Stimulated activated CD4-positive, alpha-beta T cell treated with anti-CD3 and anti-CD28 coated beads, TNF-alpha, amount 100 ng/mL, for 4 hours (primary cell): ENCODE measurements at regions not wholly inside any gene's neighbourhood (a gene's known extent, or its start where the extent isn't known, plus 50 kb on each side); places are given as distances from the start of the nearest gene placed in this dataset.

Experiments used
- DNase-seq, 3 experiments: peaks; one replicate each; pipeline ENCODE4 v3.0.0-alpha.2; 2020; ENCODE audit warnings: low read depth in 3 of 3

DNA sequence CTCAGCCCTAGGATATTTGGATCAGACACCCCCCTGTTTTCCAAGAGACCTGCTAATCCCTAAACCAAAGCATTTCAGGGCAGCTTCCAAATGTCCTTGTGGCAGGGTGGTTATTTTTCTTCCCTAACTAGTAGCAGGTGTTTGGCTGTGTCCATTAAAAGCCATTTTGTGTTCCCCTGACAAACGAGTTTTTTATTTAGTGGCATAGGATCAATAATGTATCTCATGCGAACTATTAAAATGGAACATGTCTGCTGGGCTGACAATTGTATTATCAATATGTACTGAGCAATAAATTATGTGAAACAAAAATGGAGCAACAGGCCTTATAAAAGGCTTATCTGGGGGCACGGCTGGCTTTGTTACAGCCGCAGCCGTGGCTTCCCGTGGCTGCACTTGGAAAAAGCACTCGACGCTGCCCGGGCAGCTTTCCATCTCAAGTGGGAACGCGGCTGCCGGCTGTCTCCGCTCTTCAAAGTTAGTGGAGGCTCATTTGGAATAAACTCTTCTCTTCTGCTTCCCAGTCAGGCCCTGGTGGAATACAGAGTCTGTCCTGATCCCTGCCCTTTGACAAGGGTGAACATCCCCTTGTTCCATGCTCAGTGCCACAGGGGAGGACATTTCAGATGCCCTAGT is 554.3 kb downstream of the TYW1 start:
- DNase-seq, result no peak

- DNase-seq, result no peak
Measured at GRCh38 chr7:67552738-67553137, 556.1 kb downstream of the TYW1 start.

- DNase-seq, result no peak
Measured at GRCh38 chr7:67553378-67553777, 556.7 kb downstream of the TYW1 start.

GRCh38 chr7:67554986-67555385 is 558.4 kb downstream of the TYW1 start:
- no peak for DNase-seq

GRCh38 chr7:67564959-67565358 is 568.3 kb downstream of the TYW1 start:
- no peak for DNase-seq

DNA sequence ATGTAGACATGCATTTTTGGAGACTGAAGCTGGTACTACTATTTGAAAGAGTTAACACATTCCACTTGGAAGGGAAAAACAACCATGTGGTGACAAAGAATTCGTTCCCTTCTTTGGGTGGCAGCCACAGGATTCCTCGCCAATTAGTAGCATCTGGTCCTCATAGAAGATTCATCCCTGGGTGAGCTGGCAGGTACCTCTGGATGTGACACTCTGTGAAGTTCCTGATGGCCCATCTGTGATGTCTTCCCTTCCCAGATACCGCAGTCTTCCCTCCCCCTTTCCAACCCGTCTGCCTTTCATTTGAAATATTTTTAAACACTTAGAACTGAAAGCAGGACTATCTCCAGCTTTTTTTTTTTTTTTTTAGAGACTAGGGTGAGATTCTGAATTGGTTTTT is 569.5 kb downstream of the TYW1 start:
- no peak for DNase-seq

DNA sequence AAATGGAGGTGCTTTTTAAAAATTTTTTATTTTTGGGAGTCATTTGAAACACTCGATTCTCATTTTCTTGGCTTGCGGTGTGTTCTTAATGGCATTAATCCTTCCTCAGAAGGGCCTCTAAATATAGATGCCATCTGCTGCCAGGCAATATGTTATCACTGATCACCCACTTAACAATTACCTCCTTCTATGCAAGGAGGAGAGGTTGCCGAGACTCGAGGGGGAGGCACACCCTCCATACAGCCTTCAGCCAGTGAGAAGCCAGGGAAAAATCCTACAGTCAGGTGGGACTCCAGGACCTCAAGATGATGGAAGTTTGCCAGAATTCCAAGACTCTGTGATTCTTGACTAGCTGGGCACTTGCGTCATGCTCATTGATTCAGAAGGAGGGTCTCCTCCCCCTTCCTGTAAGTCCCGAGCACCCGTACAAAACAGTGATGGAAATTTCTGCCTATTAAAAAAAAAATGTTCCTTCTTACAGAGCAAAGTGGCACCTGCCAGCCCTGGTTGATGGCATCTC is 574.5 kb downstream of the TYW1 start:
- no peak for DNase-seq

DNA sequence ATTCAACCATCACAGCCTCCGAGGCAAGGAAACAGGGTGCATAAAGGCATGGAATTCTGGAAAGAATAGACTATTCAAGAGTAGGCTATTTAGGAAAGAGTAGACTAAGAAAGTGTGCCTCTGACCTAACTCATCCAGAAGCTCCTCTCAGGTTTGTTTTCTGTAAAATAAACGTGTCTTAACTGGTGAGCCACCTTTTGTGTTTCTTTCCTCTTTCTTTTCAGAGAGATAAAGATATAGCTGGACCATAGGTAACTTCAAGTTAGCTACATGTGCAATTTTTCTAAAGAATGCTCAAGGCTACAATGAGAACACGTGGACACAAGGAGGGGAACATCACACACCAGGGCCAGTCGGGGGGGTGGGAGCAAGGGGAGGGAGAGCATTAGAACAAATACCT is 577.0 kb downstream of the TYW1 start:
- no peak for DNase-seq

DNA sequence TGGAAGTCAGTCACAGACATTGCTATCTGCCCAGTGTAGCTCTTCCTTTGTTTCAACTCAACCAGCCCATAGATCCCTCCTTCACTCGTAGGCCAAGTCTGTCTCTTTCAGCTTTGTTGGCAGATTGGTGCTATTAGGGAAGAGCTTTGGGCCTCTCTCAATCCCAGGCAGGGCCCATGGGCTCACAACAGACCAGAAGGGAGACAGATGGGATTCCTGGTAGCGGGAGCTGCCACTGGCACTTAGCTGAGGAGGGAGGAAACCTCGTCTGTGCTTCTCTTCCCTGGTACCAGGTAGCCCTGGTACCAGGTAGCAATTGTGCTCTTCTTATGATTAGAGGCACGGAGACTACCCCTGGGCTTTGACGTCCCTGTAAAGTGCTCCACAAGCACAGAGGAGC is 592.0 kb downstream of the TYW1 start:
- no peak for DNase-seq

- DNase-seq, result no peak
Measured at GRCh38 chr7:67589183-67589582, 592.5 kb downstream of the TYW1 start.

DNA sequence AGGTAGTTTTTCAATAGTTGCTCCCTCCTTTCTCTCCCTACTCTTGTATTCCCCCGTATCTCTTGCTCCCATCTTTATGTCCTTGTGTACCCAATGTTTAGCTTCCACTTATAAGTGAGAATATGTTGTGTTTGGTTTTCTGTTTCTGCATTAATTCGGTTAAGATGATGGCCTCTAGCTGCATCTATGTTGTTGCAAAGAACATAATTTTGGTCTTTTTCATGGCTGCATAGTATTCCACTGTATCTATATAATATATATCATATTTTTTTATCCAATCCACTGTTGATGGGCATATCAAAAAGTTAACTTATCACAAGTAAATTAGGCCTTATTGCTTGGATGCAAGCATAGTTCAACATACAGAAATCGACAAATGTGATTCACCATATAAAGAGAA is 594.0 kb downstream of the TYW1 start:
- DNase-seq, result no peak

GRCh38 chr7:67593794-67594193 is 597.2 kb downstream of the TYW1 start:
- no peak for DNase-seq

DNA sequence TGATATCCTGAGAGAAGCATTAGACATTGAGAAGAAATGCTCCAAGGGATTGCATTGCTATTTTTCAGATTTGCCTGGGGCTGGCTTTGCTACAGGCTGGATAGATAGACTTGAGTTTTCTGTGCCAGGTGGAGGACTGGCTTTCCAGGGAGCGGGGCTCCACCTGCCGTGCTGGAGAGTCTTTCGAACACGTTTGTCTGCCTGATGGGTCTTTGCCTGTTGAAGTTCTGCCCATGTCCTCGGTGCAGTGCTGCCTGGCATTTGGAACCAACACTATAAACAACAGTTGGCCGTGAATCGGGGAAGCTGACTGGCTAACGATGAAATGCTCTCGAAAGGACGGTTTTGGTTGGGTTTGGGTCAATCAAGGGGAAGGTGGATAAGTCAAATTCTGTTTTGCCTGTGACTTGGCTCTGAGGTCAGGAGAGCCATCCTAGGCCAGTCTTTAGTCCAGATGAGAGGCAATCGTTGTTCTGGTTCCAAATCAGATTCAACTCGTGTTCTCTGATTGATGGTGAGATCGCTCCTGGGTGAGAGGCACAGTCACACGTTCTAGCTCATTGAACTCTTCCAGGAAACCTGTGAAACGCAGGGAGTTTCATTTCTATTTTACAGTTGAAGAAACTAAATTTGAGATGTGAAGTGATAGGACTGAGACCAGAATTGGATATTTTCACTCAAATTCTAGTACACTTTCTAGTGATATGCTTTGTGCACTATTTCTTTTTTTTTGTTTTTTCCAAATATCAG is 599.0 kb downstream of the TYW1 start:
- no peak for DNase-seq

DNA sequence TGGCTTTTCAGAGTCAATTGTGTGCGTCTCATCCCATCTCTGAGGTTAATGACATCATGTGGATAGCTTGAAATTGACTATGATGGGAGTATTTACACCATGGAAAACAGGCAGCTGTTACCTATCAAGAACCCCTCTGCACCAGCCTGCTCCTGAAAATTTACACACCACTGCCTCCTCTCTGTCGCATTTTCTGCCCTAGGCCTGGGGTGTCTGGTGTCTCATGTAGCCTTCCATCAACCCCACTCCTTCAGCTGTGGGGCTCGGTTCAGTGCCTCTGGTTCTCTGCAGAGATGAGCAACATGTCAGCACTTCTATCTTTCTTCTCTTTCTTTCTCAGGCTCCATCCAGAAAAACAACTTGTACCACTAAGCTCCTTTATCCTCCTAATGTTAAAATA is 600.5 kb downstream of the TYW1 start:
- DNase-seq, result no peak

- no peak for DNase-seq
Measured at GRCh38 chr7:67598469-67598868, 601.8 kb downstream of the TYW1 start.

DNA sequence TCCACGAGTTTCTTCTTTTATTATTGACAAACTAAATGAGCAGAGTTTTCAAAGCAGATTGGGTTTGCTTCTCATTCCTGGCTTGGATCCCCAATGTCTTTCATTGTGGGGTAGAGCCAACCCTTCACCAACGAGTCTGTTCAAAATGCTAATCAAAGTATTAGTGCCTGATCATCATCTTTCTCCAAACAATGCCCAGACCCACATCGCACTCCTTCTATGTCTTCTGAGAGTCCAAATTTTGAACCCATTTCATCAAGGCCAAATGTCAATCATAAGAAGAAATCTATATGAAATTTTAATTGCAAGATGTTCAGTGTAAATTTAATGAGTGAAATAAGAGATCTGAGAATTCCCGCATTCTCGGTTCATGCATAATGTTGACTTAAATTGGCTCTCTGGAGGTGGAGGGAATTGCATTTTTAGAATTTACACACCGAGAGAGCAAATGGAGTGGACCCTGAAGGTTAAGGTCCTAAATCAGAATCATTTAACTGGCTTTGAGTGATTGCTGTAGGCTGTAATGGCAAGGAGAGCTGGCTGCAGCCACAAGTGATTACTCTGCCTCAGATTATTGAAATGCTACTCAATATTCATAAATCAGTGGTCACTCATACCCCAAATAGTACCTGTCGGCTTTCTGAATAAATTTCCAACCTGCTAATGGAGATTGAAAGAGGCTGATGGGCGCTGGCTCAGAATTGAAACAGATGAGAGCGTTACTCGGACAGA is 602.9 kb downstream of the TYW1 start:
- DNase-seq, result no peak

- no peak for DNase-seq
Measured at GRCh38 chr7:67602246-67602887, 605.7 kb downstream of the TYW1 start.

DNA sequence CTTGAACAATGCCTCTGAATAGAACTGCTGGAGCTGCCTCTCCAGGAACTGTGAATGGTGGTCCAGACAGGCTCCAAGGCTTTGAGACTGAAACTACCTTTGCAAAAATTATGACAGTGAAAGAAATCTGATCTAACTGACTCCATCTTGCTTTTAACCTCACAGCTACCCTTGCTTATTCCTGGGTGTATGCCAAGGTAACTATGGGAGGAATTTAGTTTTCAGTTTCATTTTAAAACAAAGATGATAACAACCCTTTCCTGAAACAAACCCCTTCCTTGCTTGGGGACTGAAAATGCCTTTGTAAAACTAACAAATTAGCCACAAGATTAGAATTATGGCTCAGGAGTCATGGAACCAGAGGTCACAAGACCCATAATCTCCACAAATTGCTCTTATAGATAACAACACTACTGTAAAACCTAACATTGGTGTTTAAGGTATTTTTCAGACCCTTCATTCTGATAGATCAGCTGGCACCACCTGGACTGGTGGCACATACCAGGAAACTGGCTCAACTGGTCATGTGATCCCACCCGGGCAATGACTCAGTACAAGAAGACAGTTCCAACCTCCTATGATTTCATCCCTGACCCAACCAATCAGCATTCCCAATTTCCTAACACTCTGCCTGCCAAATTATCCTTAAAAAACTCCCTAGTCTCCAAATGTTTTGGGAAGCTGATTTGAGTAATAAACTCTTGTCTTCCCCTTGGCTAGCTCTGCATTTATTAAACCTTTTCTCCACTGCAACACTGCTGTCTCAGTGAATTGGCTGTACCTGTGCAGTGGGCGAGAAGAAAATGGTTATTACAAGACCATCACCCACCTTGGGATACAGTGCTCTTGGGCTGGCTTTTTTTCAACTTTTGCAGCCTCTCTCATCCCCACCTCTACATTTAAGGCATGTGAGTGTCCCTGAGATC is 608.1 kb downstream of the TYW1 start:
- DNase-seq, result no peak

- DNase-seq, result no peak
Measured at GRCh38 chr7:67608806-67609205, 612.2 kb downstream of the TYW1 start.

DNA sequence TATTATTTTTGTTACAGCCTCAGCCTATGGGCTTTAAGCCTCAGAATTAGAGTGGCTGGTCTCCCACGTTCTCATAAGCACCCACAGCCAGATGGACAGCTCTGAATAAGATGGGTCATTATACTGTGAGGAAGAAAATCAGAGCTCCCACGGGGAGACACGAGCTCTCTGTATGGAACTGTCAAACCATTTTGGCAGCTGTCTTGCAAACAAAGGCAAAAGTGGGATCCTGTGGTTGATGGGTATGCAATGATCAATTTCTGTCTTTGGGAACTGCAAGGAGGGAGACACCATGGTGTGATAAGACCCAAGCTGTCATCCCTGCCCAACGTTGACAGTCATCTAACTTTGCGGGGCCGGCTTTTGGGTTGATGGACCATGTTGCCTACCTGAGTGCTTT is 614.3 kb downstream of the TYW1 start:
- DNase-seq, result no peak

DNA sequence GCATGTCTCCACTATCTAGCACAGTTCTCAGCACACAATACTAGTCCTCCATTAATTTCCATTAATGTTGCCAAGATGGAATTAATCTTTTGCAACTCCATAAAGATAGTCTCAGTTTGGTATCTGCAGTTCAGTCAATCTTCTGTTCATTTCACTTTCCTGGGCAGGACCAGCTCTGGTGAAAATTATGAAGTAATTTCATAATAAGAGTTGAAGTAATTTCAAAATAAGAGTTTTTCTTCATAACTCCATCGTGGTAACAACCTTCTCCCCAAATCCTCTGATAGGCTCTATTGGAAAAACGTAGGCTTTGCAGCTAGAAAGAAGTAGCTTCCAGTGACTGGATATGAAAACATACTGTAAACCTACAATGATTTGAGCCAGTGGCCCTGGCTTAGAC is 618.2 kb downstream of the TYW1 start:
- DNase-seq, result no peak
